ENCODE measurements at regions not wholly inside any gene's neighbourhood (a gene's known extent, or its start where the extent isn't known, plus 50 kb on each side); places are given as distances from the start of the nearest gene placed in this dataset.

DNA sequence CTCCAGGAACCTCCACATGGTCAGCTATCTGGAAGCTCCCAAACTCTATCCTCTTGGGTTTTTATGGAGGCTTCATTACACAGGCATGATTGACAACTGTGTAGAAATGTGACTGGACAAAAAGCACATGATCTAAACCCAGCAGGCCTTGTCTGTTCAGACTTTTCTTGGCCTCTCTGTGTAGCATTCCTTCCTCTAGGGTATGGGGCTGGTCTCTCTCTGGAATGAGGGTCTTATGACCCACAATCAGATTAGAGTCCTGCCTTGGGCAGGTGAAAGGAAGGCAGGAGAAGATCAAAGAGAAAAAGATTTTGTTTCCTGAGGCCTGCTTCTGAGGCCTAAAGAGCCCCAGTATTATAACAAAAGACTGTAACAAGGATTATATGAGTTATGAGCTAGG is 162.7 kb downstream of the SP3 start:
- TF ChIP-seq, protein P1, sequence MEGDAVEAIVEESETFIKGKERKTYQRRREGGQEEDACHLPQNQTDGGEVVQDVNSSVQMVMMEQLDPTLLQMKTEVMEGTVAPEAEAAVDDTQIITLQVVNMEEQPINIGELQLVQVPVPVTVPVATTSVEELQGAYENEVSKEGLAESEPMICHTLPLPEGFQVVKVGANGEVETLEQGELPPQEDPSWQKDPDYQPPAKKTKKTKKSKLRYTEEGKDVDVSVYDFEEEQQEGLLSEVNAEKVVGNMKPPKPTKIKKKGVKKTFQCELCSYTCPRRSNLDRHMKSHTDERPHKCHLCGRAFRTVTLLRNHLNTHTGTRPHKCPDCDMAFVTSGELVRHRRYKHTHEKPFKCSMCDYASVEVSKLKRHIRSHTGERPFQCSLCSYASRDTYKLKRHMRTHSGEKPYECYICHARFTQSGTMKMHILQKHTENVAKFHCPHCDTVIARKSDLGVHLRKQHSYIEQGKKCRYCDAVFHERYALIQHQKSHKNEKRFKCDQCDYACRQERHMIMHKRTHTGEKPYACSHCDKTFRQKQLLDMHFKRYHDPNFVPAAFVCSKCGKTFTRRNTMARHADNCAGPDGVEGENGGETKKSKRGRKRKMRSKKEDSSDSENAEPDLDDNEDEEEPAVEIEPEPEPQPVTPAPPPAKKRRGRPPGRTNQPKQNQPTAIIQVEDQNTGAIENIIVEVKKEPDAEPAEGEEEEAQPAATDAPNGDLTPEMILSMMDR (IDR thresholded peaks at IDR 0.05; ENCODE audit: poor library complexity, severe bottlenecking) = no peak
- TF ChIP-seq MXI1 (conservative IDR thresholded peaks at IDR 0.05; ENCODE audit: poor library complexity, severe bottlenecking) = no peak
- TF ChIP-seq SMC3 (conservative IDR thresholded peaks at IDR 0.05; ENCODE audit: poor library complexity) = no peak
- TF ChIP-seq EZH2 (IDR thresholded peaks at IDR 0.05; ENCODE audit: borderline replicate concordance, insufficient read depth, low read length, poor library complexity, severe bottlenecking) = no peak
- TF ChIP-seq TAF1 (IDR thresholded peaks at IDR 0.05; ENCODE audit: low read depth) = no peak
- TF ChIP-seq, protein P2, sequence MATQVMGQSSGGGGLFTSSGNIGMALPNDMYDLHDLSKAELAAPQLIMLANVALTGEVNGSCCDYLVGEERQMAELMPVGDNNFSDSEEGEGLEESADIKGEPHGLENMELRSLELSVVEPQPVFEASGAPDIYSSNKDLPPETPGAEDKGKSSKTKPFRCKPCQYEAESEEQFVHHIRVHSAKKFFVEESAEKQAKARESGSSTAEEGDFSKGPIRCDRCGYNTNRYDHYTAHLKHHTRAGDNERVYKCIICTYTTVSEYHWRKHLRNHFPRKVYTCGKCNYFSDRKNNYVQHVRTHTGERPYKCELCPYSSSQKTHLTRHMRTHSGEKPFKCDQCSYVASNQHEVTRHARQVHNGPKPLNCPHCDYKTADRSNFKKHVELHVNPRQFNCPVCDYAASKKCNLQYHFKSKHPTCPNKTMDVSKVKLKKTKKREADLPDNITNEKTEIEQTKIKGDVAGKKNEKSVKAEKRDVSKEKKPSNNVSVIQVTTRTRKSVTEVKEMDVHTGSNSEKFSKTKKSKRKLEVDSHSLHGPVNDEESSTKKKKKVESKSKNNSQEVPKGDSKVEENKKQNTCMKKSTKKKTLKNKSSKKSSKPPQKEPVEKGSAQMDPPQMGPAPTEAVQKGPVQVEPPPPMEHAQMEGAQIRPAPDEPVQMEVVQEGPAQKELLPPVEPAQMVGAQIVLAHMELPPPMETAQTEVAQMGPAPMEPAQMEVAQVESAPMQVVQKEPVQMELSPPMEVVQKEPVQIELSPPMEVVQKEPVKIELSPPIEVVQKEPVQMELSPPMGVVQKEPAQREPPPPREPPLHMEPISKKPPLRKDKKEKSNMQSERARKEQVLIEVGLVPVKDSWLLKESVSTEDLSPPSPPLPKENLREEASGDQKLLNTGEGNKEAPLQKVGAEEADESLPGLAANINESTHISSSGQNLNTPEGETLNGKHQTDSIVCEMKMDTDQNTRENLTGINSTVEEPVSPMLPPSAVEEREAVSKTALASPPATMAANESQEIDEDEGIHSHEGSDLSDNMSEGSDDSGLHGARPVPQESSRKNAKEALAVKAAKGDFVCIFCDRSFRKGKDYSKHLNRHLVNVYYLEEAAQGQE (IDR thresholded peaks at IDR 0.05; ENCODE audit: borderline replicate concordance) = no peak
- TF ChIP-seq POLR2AphosphoS5 (IDR thresholded peaks at IDR 0.05) = no peak
- no peak for TF ChIP-seq RAD21 (conservative IDR thresholded peaks at IDR 0.05)

Data from neural cell (in vitro differentiated cells).